Stimulated activated naive CD8-positive, alpha-beta T cell treated with anti-CD3 and anti-CD28 coated beads, Interleukin-15, Interleukin-2, amounts not matched to agents 100 ng/mL and 50 ng/mL, for 24 hours (primary cell): ENCODE measurements at regions not wholly inside any gene's neighbourhood (a gene's known extent, or its start where the extent isn't known, plus 50 kb on each side); places are given as distances from the start of the nearest gene placed in this dataset.

Experiments used
- H3K27ac Mint-ChIP-seq: one replicate; pipeline ENCODE4 v1.8.0; 2021; ENCODE audit warnings: mild to moderate bottlenecking, mixed read lengths
- H3K27me3 Mint-ChIP-seq: one replicate; pipeline ENCODE4 v1.8.0; 2021; ENCODE audit warnings: mixed read lengths
- H3K36me3 Mint-ChIP-seq: one replicate; pipeline ENCODE4 v1.8.0; 2021; ENCODE audit warnings: low read depth, mixed read lengths
- H3K4me1 Mint-ChIP-seq: one replicate; pipeline ENCODE4 v1.8.0; 2021; ENCODE audit warnings: low read depth, mixed read lengths
- H3K4me3 Mint-ChIP-seq: one replicate; pipeline ENCODE4 v1.8.0; 2021; ENCODE audit warnings: mild to moderate bottlenecking, mixed read lengths
- H3K9me3 Mint-ChIP-seq: one replicate; pipeline ENCODE4 v1.8.0; 2021; ENCODE audit warnings: mixed read lengths

DNA sequence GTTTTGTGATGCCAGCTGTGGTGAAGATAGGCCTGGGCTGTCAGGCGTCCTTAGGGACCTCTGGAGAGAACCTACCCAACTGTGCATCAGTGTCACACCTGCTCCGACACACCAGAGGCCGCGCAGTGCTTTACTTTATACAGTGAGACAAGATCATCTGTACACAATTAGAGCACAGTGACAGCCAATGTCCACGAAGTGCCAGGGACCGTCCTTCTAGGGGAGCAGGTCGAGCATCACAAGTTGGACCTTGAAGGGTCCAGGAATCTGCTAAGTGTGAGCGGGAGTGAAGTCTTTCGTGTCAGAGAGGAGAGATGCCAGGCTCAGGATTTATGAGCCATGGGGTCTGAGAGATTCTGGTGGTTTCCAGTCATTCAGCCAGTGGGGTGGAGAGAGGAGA, 104.2 kb downstream of the TMEM18 start:
- no peak overlapping the region for H3K4me3 Mint-ChIP-seq
- peaks cover 31% of the 10 kb centered on the region for H3K27me3 Mint-ChIP-seq
- peaks cover 20% of the 10 kb centered on the region for H3K9me3 Mint-ChIP-seq
- no peaks in the 10 kb centered on the region for H3K4me1 Mint-ChIP-seq
- no peaks in the 10 kb centered on the region for H3K36me3 Mint-ChIP-seq
- no peak overlapping the region for H3K27ac Mint-ChIP-seq

- Mint-ChIP-seq H3K4me3 (no peak overlapping the region), H3K27me3 (peaks cover 44% of the 10 kb centered on the region), H3K27ac (no peak overlapping the region), H3K4me1 (no peaks in the 10 kb centered on the region), H3K9me3 (peaks cover 7% of the 10 kb centered on the region), H3K36me3 (no peaks in the 10 kb centered on the region)
Observed at GRCh38 chr2:569681-570080, 107.5 kb downstream of the TMEM18 start.

GRCh38 chr2:568639-569235, 108.5 kb downstream of the TMEM18 start:
- no peaks in the 10 kb centered on the region for H3K4me1 Mint-ChIP-seq
- H3K27ac Mint-ChIP-seq = no peak overlapping the region
- no peak overlapping the region for H3K4me3 Mint-ChIP-seq
- peaks cover 7% of the 10 kb centered on the region for H3K9me3 Mint-ChIP-seq
- H3K36me3 Mint-ChIP-seq = no peaks in the 10 kb centered on the region
- H3K27me3 Mint-ChIP-seq = peaks cover 44% of the 10 kb centered on the region

- Mint-ChIP-seq H3K27ac (no peak overlapping the region), H3K9me3 (peaks cover 7% of the 10 kb centered on the region), H3K36me3 (no peaks in the 10 kb centered on the region), H3K4me3 (no peak overlapping the region), H3K27me3 (peaks cover 47% of the 10 kb centered on the region), H3K4me1 (no peaks in the 10 kb centered on the region)
Observed at GRCh38 chr2:567865-568638, 109.2 kb downstream of the TMEM18 start.

DNA sequence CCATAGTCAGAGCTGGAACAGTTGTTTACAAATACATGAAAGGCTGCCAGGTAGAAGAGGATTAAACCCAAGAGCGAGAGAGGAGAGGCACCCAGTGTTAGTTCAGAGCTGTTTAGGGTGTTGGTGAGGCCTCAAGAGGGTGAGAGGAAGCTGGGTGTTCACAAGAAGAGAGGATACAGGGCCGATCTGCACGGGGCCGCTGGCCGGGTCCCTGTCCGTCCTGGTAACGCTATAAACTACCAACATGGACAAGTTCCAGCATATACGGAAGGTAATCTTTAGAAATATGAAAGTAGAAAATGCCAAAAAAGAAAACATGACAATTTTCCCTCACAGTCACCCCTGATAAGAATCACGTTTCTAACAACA, 109.7 kb downstream of the TMEM18 start:
- peaks cover 7% of the 10 kb centered on the region for H3K9me3 Mint-ChIP-seq
- H3K36me3 Mint-ChIP-seq = no peaks in the 10 kb centered on the region
- H3K27me3 Mint-ChIP-seq = peaks cover 47% of the 10 kb centered on the region
- no peak overlapping the region for H3K4me3 Mint-ChIP-seq
- H3K4me1 Mint-ChIP-seq = no peaks in the 10 kb centered on the region
- H3K27ac Mint-ChIP-seq = no peak overlapping the region

DNA sequence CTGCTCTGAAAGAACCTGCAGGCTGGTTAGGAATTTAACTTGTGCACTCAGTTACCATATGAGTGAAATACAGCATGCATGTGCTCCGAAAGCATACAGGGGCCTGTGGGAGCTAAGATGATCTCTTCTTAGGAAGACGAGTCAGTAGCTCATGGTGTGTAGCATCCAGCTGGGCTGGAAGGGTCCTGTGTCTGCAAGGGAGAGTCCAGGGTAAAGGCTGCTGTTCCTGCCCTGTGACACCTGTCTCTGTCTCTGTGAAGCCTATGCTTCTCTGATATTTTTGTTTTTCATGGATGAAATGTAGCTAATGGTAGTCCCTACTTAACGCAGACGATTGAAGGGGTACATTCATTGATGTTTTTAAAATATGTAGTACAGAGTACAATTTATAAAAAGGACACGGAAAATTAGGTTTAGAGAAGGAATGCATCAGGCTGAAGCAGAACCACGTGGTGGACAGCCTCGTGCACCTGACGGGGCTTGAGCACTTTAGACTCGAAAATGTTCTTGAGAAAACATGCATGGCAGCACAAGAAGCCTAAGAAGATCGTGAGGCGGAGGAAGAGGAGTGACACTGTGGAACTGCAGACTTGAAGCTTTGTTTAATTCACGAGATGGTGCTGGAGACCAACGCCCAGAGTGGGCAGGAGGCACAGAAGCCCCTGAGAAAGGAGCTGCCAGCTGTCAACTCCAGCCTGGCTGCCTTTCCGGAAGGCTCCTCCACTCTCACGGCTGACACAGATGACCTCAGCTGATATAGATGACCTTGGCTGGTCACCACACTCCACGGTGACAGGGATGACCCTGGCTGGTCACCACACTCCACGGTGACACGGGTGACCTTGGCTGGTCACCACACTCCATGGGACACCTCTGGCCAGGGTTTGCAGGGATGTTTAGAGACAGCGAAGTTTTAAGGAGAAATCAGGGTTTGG, 110.6 kb downstream of the TMEM18 start:
- no peak overlapping the region for H3K4me3 Mint-ChIP-seq
- no peak overlapping the region for H3K27ac Mint-ChIP-seq
- H3K9me3 Mint-ChIP-seq = no peaks in the 10 kb centered on the region
- H3K4me1 Mint-ChIP-seq = no peaks in the 10 kb centered on the region
- H3K36me3 Mint-ChIP-seq = no peaks in the 10 kb centered on the region
- peaks cover 40% of the 10 kb centered on the region for H3K27me3 Mint-ChIP-seq

DNA sequence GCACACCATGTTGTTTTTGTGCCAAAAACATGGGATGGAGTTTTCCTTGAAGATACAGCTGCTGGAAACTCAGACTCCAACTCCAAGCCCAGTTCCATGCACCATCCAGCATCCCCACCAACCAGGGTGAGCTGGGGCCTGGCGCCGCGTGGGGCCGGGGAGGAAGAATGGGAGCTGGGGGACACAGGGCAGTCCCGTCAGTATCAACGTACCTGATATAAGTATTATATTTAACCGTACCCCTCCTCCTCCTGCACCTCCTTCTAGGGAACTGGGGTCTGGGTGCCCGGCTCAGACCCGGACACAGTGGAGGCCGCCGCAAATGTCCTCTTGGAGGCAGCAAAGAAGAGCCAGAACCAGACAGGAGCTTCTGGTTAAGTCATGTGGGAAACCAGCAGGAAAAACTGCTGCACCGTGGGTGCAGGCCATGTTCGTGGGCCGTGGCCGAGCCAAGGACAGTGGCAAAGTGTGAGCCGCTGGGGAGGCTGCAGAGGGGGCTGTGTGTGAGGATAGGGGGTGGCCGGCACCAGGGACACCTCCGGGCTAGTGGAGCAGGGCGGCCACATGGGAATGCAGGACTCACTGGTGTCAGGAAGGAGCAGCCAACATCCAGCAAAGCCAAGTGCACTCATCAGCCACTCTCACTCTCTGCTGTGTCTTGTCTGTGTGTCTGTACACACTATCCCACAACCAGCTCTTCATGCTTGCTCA, 112.6 kb downstream of the TMEM18 start:
- no peaks in the 10 kb centered on the region for H3K4me1 Mint-ChIP-seq
- H3K36me3 Mint-ChIP-seq = no peaks in the 10 kb centered on the region
- H3K4me3 Mint-ChIP-seq = no peak overlapping the region
- peaks cover 22% of the 10 kb centered on the region for H3K27me3 Mint-ChIP-seq
- no peaks in the 10 kb centered on the region for H3K9me3 Mint-ChIP-seq
- H3K27ac Mint-ChIP-seq = no peak overlapping the region

GRCh38 chr2:563512-563911, 113.7 kb downstream of the TMEM18 start:
- Mint-ChIP-seq H3K9me3 (no peaks in the 10 kb centered on the region), H3K27me3 (peaks cover 28% of the 10 kb centered on the region), H3K36me3 (no peaks in the 10 kb centered on the region), H3K4me3 (no peak overlapping the region), H3K4me1 (no peaks in the 10 kb centered on the region), H3K27ac (no peak overlapping the region)

- no peaks in the 10 kb centered on the region for H3K36me3 Mint-ChIP-seq
- peaks cover 24% of the 10 kb centered on the region for H3K27me3 Mint-ChIP-seq
- H3K4me3 Mint-ChIP-seq = no peak overlapping the region
- no peak overlapping the region for H3K27ac Mint-ChIP-seq
- H3K9me3 Mint-ChIP-seq = no peaks in the 10 kb centered on the region
- no peaks in the 10 kb centered on the region for H3K4me1 Mint-ChIP-seq
Observed at GRCh38 chr2:562391-563364, 114.5 kb downstream of the TMEM18 start.

DNA sequence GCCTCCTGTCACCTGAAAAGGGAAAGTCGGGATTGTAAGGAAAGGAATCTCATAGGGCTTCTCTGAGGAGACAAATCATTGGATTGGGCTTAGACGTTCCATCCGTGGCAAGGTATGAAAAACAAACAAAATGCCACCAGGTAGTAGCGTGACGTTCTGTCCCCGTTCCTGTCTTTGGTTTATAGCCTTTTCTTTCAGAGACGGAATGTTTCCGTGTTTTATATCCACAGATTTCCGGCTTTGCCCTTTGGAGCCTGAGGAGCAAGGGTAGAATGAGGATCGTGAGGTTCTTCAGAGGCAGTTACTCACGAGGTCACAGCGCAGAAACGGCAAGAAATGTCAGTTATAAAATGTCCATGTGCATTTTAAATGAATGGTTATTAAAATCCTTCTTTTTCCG, 118.3 kb downstream of the TMEM18 start:
- peaks cover 20% of the 10 kb centered on the region for H3K27me3 Mint-ChIP-seq
- no peaks in the 10 kb centered on the region for H3K9me3 Mint-ChIP-seq
- no peaks in the 10 kb centered on the region for H3K36me3 Mint-ChIP-seq
- no peak overlapping the region for H3K27ac Mint-ChIP-seq
- H3K4me1 Mint-ChIP-seq = no peaks in the 10 kb centered on the region
- no peak overlapping the region for H3K4me3 Mint-ChIP-seq

DNA sequence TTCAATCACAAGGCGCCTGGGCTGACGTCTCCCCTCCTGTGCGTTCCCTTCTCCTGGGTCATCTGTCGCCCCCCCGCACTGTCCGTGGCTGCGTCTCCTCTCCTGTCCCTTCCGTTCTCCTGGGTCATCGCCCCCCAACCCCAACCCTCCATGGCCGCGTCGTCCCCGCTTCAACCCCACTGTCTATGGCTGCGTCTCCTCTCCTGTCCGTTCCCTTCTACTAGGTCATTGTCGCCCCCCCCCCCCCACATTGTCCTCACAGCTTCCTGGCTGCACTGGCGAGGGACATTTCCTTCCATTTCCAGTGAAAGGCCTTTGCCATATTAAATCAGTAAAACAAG, 118.9 kb downstream of the TMEM18 start:
- Mint-ChIP-seq H3K27me3 (peaks cover 17% of the 10 kb centered on the region), H3K36me3 (no peaks in the 10 kb centered on the region), H3K4me3 (no peak overlapping the region)

GRCh38 chr2:557635-558301, 119.4 kb downstream of the TMEM18 start:
- H3K27ac Mint-ChIP-seq = no peak overlapping the region

More for the DNA sequence above, 118.9 kb downstream of the TMEM18 start:
- H3K4me1 Mint-ChIP-seq = no peaks in the 10 kb centered on the region
- no peaks in the 10 kb centered on the region for H3K9me3 Mint-ChIP-seq
- H3K27ac Mint-ChIP-seq = no peak overlapping the region

GRCh38 chr2:556485-556884, 120.7 kb downstream of the TMEM18 start:
- H3K9me3 Mint-ChIP-seq = no peaks in the 10 kb centered on the region
- peaks cover 17% of the 10 kb centered on the region for H3K27me3 Mint-ChIP-seq
- H3K36me3 Mint-ChIP-seq = no peaks in the 10 kb centered on the region
- no peak overlapping the region for H3K4me3 Mint-ChIP-seq
- no peaks in the 10 kb centered on the region for H3K4me1 Mint-ChIP-seq
- H3K27ac Mint-ChIP-seq = no peak overlapping the region

More at GRCh38 chr2:557635-558301, 119.4 kb downstream of the TMEM18 start:
- no peak overlapping the region for H3K4me3 Mint-ChIP-seq
- H3K4me1 Mint-ChIP-seq = no peaks in the 10 kb centered on the region
- no peaks in the 10 kb centered on the region for H3K9me3 Mint-ChIP-seq
- peaks cover 17% of the 10 kb centered on the region for H3K27me3 Mint-ChIP-seq
- H3K36me3 Mint-ChIP-seq = no peaks in the 10 kb centered on the region
